ENCODE measurements at regions not wholly inside any gene's neighbourhood (a gene's known extent, or its start where the extent isn't known, plus 50 kb on each side); places are given as distances from the start of the nearest gene placed in this dataset.
A peak's percentile ranks its signal among the peaks of the same experiment; 100 is the strongest.

DNA sequence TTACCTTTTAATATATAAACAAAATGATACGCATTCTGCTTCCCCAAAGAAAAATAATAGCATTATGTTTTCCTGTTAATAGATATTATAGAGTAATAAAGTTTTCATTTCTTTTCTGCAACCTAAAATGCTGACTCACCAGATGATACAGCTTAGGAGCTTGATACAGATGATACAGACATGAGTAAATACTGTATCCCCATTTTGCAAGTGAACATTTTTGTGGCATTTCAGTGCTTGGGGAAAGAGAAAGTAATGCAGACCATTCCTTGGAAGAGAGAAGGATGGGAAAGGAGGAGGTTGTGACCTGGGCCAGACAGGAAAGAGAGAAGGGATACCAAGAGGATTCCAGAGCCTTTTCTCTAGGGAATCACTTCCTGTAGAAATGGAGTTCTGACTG lies 97.5 kb upstream of the FSHR start:
- H3K36me3 Mint-ChIP-seq (ENCODE audit: low read depth) = no peaks in the 10 kb centered on the region
- H3K27me3 Mint-ChIP-seq (ENCODE audit: insufficient read depth) = no peaks in the 10 kb centered on the region
- peaks cover 5% of the 10 kb centered on the region for H3K4me1 Mint-ChIP-seq (ENCODE audit: low read depth)
- H3K27ac Mint-ChIP-seq = no peak overlapping the region; the same call in 1 of the 2 replicates
- no peak overlapping the region for H3K4me3 Mint-ChIP-seq
- no peak for DNase-seq
- TF ChIP-seq, protein P1, sequence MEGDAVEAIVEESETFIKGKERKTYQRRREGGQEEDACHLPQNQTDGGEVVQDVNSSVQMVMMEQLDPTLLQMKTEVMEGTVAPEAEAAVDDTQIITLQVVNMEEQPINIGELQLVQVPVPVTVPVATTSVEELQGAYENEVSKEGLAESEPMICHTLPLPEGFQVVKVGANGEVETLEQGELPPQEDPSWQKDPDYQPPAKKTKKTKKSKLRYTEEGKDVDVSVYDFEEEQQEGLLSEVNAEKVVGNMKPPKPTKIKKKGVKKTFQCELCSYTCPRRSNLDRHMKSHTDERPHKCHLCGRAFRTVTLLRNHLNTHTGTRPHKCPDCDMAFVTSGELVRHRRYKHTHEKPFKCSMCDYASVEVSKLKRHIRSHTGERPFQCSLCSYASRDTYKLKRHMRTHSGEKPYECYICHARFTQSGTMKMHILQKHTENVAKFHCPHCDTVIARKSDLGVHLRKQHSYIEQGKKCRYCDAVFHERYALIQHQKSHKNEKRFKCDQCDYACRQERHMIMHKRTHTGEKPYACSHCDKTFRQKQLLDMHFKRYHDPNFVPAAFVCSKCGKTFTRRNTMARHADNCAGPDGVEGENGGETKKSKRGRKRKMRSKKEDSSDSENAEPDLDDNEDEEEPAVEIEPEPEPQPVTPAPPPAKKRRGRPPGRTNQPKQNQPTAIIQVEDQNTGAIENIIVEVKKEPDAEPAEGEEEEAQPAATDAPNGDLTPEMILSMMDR (IDR thresholded peaks at IDR 0.05) = no peak
- H3K9me3 Mint-ChIP-seq = peaks cover 15% of the 10 kb centered on the region

DNA sequence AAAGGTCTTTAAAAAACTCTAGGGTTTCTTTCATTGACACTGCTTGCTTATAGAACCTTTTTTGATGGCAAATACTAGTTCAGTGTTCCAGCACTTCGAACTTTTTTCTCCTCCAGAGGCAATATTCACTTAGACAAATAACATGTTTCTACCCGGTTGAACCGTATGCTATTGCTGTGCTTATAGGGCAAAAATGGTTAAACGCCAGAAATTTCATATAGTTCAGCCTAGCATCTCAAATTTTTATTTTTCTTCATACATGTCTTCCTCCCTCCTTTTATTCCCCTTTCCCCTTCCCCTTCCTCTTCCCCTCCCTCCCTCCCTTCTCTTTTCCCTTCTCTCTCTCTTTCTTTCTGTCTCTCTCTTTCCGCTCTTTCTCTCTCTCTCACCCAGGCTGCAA lies 96.9 kb upstream of the FSHR start:
- Mint-ChIP-seq H3K27me3 (ENCODE audit: insufficient read depth) (no peaks in the 10 kb centered on the region), H3K27ac (no peak overlapping the region), H3K36me3 (ENCODE audit: low read depth) (no peaks in the 10 kb centered on the region), H3K4me1 (ENCODE audit: low read depth) (peaks cover 5% of the 10 kb centered on the region), H3K9me3 (peaks cover 20% of the 10 kb centered on the region), H3K4me3 (no peak overlapping the region)
- TF ChIP-seq, protein P1 (IDR thresholded peaks at IDR 0.05) = no peak
- no peak for DNase-seq

DNA sequence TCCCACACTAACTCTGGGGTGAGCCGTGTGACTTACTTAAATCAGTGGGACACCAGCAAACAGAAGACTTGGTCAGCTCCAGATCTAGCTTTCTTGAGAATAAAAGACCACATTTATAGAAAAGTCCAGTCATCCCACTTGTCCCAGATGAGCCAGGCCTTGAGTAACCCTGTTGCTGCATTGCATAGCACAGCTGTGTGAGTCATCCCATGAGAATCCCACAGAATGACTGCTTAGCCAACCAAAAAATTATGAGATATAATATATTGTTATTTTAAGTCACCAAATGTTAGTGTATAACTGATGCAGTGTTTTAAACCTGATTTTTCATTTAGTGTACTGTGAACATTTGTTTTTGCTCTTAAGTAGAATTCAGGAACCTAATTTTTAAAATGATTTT lies 94.2 kb upstream of the FSHR start:
- Mint-ChIP-seq H3K27ac (no peak overlapping the region; the same call in 1 of the 2 replicates), H3K36me3 (ENCODE audit: low read depth) (no peaks in the 10 kb centered on the region), H3K27me3 (ENCODE audit: insufficient read depth) (no peaks in the 10 kb centered on the region), H3K4me3 (no peak overlapping the region), H3K4me1 (ENCODE audit: low read depth) (peaks cover 5% of the 10 kb centered on the region), H3K9me3 (peaks cover 42% of the 10 kb centered on the region)
- TF ChIP-seq, protein P1 (IDR thresholded peaks at IDR 0.05) = no peak
- peak; percentile 80 for DNase-seq

DNA sequence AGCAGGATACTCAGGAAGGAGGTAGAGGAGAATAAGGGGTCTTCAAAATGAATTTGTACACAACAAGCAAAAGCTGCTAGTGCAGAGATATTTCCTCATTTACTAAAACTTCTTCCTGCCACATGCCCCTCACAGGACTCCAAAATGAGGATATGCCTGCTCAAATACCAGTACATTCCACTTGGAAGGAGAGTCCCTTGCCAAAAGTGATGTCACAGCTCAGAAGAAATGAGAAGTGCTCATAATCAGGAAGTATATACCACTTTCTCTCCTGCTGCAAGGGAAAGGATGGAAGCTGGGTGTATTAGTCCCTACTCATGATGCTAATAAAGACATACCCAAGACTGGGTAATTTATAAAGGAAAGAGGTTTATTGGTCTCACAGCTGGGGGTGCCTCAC lies 87.7 kb upstream of the FSHR start:
- Mint-ChIP-seq H3K27ac (no peak overlapping the region), H3K4me3 (no peak overlapping the region), H3K36me3 (ENCODE audit: low read depth) (no peaks in the 10 kb centered on the region), H3K27me3 (ENCODE audit: insufficient read depth) (no peaks in the 10 kb centered on the region; the same call in 1 of the 2 replicates), H3K4me1 (ENCODE audit: low read depth) (no peaks in the 10 kb centered on the region), H3K9me3 (peaks cover 39% of the 10 kb centered on the region)
- DNase-seq = no peak
- TF ChIP-seq, protein P1 (IDR thresholded peaks at IDR 0.05) = no peak

DNA sequence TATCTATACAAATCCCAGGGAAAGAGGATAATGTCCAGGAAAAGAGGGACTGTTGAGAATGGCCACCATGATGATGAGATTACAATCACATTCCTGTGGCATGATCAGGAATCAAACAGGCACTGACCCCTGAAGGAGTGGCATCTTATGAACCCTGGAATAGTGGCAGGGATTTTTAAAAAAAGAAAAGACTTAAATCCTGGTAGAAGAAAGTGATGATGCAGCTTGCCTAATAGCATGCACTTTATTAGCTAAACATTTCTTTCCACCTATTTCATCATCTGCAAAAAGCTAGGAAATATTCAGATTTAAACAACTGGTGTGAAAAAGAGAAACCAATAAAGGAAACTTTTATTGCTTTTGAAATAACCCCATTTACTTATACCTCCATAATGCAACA lies 87.2 kb upstream of the FSHR start:
- H3K4me1 Mint-ChIP-seq (ENCODE audit: low read depth) = no peaks in the 10 kb centered on the region
- H3K27me3 Mint-ChIP-seq (ENCODE audit: insufficient read depth) = no peaks in the 10 kb centered on the region; the same call in 1 of the 2 replicates
- no peak overlapping the region for H3K4me3 Mint-ChIP-seq
- no peaks in the 10 kb centered on the region for H3K36me3 Mint-ChIP-seq (ENCODE audit: low read depth)
- H3K27ac Mint-ChIP-seq = no peak overlapping the region
- DNase-seq = no peak
- H3K9me3 Mint-ChIP-seq = peaks cover 39% of the 10 kb centered on the region
- TF ChIP-seq, protein P1 (IDR thresholded peaks at IDR 0.05) = no peak

DNA sequence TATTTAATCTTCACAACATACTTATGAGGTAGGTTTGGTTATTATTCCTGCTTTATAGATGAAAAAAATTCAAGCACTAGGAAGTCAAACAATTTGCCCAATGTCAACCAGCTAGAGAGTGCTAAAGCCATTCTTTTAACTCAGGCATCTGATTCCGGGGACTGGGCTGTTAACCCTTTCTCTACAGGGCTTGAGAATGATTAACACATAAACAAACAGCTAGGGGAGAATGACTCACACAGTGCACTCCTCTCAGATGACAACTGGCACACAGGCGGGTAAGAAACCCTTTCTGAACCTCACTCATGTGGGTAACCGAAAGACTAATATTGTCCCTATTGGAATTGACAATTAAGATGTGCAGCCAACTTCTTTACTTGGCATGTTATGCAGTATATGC lies 86.3 kb upstream of the FSHR start:
- H3K9me3 Mint-ChIP-seq = peaks cover 39% of the 10 kb centered on the region
- no peaks in the 10 kb centered on the region for H3K36me3 Mint-ChIP-seq (ENCODE audit: low read depth)
- no peaks in the 10 kb centered on the region; the same call in 1 of the 2 replicates for H3K27me3 Mint-ChIP-seq (ENCODE audit: insufficient read depth)
- no peak overlapping the region for H3K4me3 Mint-ChIP-seq
- TF ChIP-seq, protein P1 (IDR thresholded peaks at IDR 0.05) = no peak
- DNase-seq = no peak
- H3K27ac Mint-ChIP-seq = no peak overlapping the region
- H3K4me1 Mint-ChIP-seq (ENCODE audit: low read depth) = no peaks in the 10 kb centered on the region
